K562 (cell line): ENCODE measurements at regions not wholly inside any gene's neighbourhood (a gene's known extent, or its start where the extent isn't known, plus 50 kb on each side); places are given as distances from the start of the nearest gene placed in this dataset.

Experiments
- ARID4B ChIP-seq: sonication (generic); formaldehyde crosslinking; IDR thresholded peaks from 2 replicates; pipeline ENCODE4 v1.8.0; 2022; ENCODE audit warnings: mild to moderate bottlenecking, missing genetic modification reagents
- DMBX1 ChIP-seq: fragments of 250-450 bp; sonication (Bioruptor Pico); IDR thresholded peaks from 2 replicates; pipeline ENCODE4 v1.8.0; 2022; ENCODE audit warnings: inconsistent platforms, mild to moderate bottlenecking, moderate library complexity, borderline replicate concordance
- FOXK2 ChIP-seq, 2 experiments: fragments of 450-650 bp; IDR thresholded peaks in 1 of 2; conservative IDR thresholded peaks in 1 of 2; 2 replicates each; pipeline ENCODE4 v1.6.1; 2016; ENCODE audit warnings: low read depth in 2 of 2, mild to moderate bottlenecking in 1 of 2
- ILF3 ChIP-seq: fragments of 450-650 bp; IDR thresholded peaks from 2 replicates; pipeline ENCODE4 v1.6.1; 2018; ENCODE audit warnings: antibody characterized with exemption, mild to moderate bottlenecking, moderate library complexity, borderline replicate concordance
- TF ChIP-seq, protein P1 (sequence below): fragments of 200-800 bp; sonication (Bioruptor generic); IDR thresholded peaks from 2 replicates; pipeline ENCODE4 v1.6.1; 2016; ENCODE audit warnings: missing genetic modification characterization, missing compliant biosample characterization

DNA sequence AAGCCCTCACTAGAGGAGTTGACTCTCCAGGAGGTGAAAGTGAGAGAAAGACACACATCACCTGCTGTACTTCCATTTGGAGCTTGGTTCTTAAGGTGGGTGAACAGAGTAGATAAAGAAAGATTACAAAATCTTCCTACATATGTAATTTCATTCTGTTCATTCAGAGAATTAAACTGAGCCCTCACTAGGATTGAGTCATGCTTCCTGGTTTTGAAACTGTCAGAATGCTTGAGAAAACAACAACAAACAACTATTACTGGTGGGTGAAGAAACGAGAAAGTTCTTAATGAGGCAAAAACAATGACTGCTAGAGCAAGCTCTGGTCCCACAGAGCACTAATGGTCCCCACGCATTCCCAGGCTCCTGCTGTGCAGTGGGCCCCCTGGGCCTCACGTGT lies 841.7 kb downstream of the VRK1 start (continued):
- no peak for TF ChIP-seq ARID4B (CRISPR knock-in tag)
- TF ChIP-seq DMBX1 (CRISPR knock-in tag) = no peak
- TF ChIP-seq, protein P1, sequence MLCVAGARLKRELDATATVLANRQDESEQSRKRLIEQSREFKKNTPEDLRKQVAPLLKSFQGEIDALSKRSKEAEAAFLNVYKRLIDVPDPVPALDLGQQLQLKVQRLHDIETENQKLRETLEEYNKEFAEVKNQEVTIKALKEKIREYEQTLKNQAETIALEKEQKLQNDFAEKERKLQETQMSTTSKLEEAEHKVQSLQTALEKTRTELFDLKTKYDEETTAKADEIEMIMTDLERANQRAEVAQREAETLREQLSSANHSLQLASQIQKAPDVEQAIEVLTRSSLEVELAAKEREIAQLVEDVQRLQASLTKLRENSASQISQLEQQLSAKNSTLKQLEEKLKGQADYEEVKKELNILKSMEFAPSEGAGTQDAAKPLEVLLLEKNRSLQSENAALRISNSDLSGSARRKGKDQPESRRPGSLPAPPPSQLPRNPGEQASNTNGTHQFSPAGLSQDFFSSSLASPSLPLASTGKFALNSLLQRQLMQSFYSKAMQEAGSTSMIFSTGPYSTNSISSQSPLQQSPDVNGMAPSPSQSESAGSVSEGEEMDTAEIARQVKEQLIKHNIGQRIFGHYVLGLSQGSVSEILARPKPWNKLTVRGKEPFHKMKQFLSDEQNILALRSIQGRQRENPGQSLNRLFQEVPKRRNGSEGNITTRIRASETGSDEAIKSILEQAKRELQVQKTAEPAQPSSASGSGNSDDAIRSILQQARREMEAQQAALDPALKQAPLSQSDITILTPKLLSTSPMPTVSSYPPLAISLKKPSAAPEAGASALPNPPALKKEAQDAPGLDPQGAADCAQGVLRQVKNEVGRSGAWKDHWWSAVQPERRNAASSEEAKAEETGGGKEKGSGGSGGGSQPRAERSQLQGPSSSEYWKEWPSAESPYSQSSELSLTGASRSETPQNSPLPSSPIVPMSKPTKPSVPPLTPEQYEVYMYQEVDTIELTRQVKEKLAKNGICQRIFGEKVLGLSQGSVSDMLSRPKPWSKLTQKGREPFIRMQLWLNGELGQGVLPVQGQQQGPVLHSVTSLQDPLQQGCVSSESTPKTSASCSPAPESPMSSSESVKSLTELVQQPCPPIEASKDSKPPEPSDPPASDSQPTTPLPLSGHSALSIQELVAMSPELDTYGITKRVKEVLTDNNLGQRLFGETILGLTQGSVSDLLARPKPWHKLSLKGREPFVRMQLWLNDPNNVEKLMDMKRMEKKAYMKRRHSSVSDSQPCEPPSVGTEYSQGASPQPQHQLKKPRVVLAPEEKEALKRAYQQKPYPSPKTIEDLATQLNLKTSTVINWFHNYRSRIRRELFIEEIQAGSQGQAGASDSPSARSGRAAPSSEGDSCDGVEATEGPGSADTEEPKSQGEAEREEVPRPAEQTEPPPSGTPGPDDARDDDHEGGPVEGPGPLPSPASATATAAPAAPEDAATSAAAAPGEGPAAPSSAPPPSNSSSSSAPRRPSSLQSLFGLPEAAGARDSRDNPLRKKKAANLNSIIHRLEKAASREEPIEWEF (CRISPR knock-in tag) = no peak
- TF ChIP-seq FOXK2 (conservative IDR thresholded peaks at IDR 0.05 in 1 of 2, IDR thresholded peaks at IDR 0.05 in 1 of 2; ENCODE audit: low read depth in 2 of 2) = no peak
- no peak for TF ChIP-seq ILF3
